ENCODE measurements at regions not wholly inside any gene's neighbourhood (a gene's known extent, or its start where the extent isn't known, plus 50 kb on each side); places are given as distances from the start of the nearest gene placed in this dataset.

- Histone ChIP-seq H3F3A (ENCODE audit: low read depth) (peaks cover 8% of the 10 kb centered on the region), H3K79me2 (ENCODE audit: low read depth) (no peaks in the 10 kb centered on the region), H3K4me1 (peaks cover 10% of the 10 kb centered on the region), H3K27me3 (no peaks in the 10 kb centered on the region), H3K27ac (no peak overlapping the region), H3K9ac (no peak overlapping the region), H3K4me2 (no peak overlapping the region), H2AFZ (replicated peaks) (no peak overlapping the region), H3K9me3 (ENCODE audit: low read depth) (no peaks in the 10 kb centered on the region), H4K20me1 (ENCODE audit: low read depth) (no peaks in the 10 kb centered on the region), H3K4me3 (no peak overlapping the region), H3K36me3 (no peaks in the 10 kb centered on the region)
- Mint-ChIP-seq H3K4me1 (peaks cover 7% of the 10 kb centered on the region), H3K27me3 (ENCODE audit: insufficient read depth, low read depth) (peaks cover 11% of the 10 kb centered on the region), H3K36me3 (no peaks in the 10 kb centered on the region), H3K4me3 (no peak overlapping the region), H3K9me3 (no peaks in the 10 kb centered on the region), H3K27ac (no peak overlapping the region)
- DNase-seq (ENCODE audit: low spot score), result no peak
- no peak for TF ChIP-seq EZH2phosphoT487 (IDR thresholded peaks at IDR 0.05)
- no peak for TF ChIP-seq EZH2 (IDR thresholded peaks at IDR 0.05)
- TF ChIP-seq, protein P1, sequence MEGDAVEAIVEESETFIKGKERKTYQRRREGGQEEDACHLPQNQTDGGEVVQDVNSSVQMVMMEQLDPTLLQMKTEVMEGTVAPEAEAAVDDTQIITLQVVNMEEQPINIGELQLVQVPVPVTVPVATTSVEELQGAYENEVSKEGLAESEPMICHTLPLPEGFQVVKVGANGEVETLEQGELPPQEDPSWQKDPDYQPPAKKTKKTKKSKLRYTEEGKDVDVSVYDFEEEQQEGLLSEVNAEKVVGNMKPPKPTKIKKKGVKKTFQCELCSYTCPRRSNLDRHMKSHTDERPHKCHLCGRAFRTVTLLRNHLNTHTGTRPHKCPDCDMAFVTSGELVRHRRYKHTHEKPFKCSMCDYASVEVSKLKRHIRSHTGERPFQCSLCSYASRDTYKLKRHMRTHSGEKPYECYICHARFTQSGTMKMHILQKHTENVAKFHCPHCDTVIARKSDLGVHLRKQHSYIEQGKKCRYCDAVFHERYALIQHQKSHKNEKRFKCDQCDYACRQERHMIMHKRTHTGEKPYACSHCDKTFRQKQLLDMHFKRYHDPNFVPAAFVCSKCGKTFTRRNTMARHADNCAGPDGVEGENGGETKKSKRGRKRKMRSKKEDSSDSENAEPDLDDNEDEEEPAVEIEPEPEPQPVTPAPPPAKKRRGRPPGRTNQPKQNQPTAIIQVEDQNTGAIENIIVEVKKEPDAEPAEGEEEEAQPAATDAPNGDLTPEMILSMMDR (IDR thresholded peaks at IDR 0.05), result no peak
Measured at GRCh38 chr17:36674278-36674650, 72.9 kb downstream of the MRM1 start.

DNA sequence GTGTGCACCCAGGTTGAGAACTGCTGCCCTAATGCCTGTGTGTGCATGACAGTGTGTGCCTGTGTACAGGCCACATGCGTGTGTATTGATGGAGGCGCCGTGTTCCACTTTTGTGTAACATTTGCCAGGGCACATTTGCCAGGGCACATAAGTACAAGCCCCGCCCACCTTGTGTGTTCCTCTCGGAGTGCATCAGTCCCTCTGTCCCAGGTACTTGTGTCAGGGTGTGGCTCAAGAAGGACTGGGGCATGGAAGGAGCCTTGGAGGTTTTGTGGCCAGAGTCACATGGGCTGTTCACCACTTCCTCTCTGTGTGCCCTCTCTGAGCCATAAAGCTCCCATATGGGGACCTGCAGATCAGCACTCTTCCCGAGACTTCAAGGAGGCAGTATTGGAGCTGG lies 73.9 kb downstream of the MRM1 start:
- no peak for DNase-seq (ENCODE audit: low spot score)
- H3K4me2 ChIP-seq, result no peak overlapping the region
- H3K36me3 Mint-ChIP-seq, result no peaks in the 10 kb centered on the region
- no peaks in the 10 kb centered on the region for H3K79me2 ChIP-seq (ENCODE audit: low read depth)
- no peaks in the 10 kb centered on the region for H3K9me3 Mint-ChIP-seq
- no peak overlapping the region for H3K27ac ChIP-seq
- H3K4me3 ChIP-seq, result no peak overlapping the region
- peaks cover 10% of the 10 kb centered on the region for H3K4me1 ChIP-seq
- no peak overlapping the region for H2AFZ ChIP-seq (replicated peaks)
- peaks cover 8% of the 10 kb centered on the region for H3F3A ChIP-seq (ENCODE audit: low read depth)
- no peaks in the 10 kb centered on the region for H4K20me1 ChIP-seq (ENCODE audit: low read depth)
- peaks cover 7% of the 10 kb centered on the region for H3K4me1 Mint-ChIP-seq
- peaks cover 11% of the 10 kb centered on the region for H3K27me3 Mint-ChIP-seq (ENCODE audit: insufficient read depth, low read depth)
- H3K36me3 ChIP-seq, result no peaks in the 10 kb centered on the region
- no peak overlapping the region for H3K27ac Mint-ChIP-seq
- TF ChIP-seq, protein P1 (IDR thresholded peaks at IDR 0.05), result no peak
- TF ChIP-seq EZH2phosphoT487 (IDR thresholded peaks at IDR 0.05) (no peak), EZH2 (IDR thresholded peaks at IDR 0.05) (no peak)
- no peaks in the 10 kb centered on the region for H3K27me3 ChIP-seq
- H3K4me3 Mint-ChIP-seq, result no peak overlapping the region
- no peak overlapping the region for H3K9ac ChIP-seq
- no peaks in the 10 kb centered on the region for H3K9me3 ChIP-seq (ENCODE audit: low read depth)

DNA sequence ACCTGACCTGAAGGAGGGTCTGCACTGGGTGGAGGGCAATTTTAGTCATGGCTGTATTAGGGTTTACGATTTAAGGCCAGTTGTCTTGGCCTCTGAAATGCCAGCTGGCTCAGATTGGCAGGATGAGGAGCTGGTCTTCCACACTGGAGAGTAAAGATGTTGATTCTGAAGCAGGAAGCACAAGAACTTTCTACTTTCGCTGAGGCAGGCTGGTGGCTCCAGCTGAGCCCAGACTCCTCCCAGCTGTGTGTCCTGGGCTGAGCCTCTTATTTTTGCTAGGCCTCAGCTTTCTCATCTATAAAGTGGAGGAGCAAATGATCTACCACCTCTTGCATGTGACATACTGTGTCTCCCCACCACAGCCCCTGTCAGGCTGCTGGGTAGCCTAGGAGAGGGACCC lies 74.4 kb downstream of the MRM1 start:
- Mint-ChIP-seq H3K4me1 (peaks cover 8% of the 10 kb centered on the region), H3K27me3 (ENCODE audit: insufficient read depth, low read depth) (peaks cover 11% of the 10 kb centered on the region), H3K36me3 (no peaks in the 10 kb centered on the region), H3K4me3 (no peak overlapping the region), H3K9me3 (no peaks in the 10 kb centered on the region), H3K27ac (no peak overlapping the region)
- Histone ChIP-seq H3F3A (ENCODE audit: low read depth) (peaks cover 8% of the 10 kb centered on the region), H2AFZ (replicated peaks) (no peak overlapping the region), H3K27me3 (no peaks in the 10 kb centered on the region), H3K79me2 (ENCODE audit: low read depth) (no peaks in the 10 kb centered on the region), H3K4me2 (no peak overlapping the region), H4K20me1 (ENCODE audit: low read depth) (no peaks in the 10 kb centered on the region), H3K4me3 (no peak overlapping the region), H3K36me3 (no peaks in the 10 kb centered on the region), H3K9me3 (ENCODE audit: low read depth) (no peaks in the 10 kb centered on the region), H3K9ac (no peak overlapping the region), H3K4me1 (peaks cover 10% of the 10 kb centered on the region), H3K27ac (no peak overlapping the region)
- no peak for DNase-seq (ENCODE audit: low spot score)
- TF ChIP-seq EZH2 (IDR thresholded peaks at IDR 0.05), result no peak
- TF ChIP-seq, protein P1 (IDR thresholded peaks at IDR 0.05), result no peak
- TF ChIP-seq EZH2phosphoT487 (IDR thresholded peaks at IDR 0.05), result no peak

Data from neural progenitor cell (in vitro differentiated cells).